H1 (cell line): ENCODE measurements at regions not wholly inside any gene's neighbourhood (a gene's known extent, or its start where the extent isn't known, plus 50 kb on each side); places are given as distances from the start of the nearest gene placed in this dataset.

ENCODE experiments used
- CTCF ChIA-PET: fragments of 300-600 bp; sonication (Branson Sonifier 250); formaldehyde crosslinking; loops from one replicate; lab custom pipeline; 2021; ENCODE audit not compliant: partially characterized antibody; lab: Charles Lee
- POLR2A ChIA-PET: fragments of 300-600 bp; sonication (Branson Sonifier 250); formaldehyde crosslinking; loops from one replicate; lab custom pipeline; 2021; ENCODE audit warnings: inconsistent platforms; ENCODE audit not compliant: partially characterized antibody; lab: Charles Lee
- DNase-seq, 2 experiments: peaks; one replicate each; pipeline versions ENCODE4 v3.0.0 to v3.0.0-alpha.2; 2010 to 2022; ENCODE audit warnings: low spot score in 2 of 2, low read depth in 1 of 2, mixed read lengths in 1 of 2
- FAIRE-seq: peaks from 2 replicates; lab custom pipeline; 2011; peaks lifted over from hg19 to GRCh38; lab: Jason Lieb, UNC
- H2AFZ ChIP-seq: 2 replicates; pipeline ENCODE4 v1.8.1; 2012; ENCODE audit warnings: low read length, inconsistent platforms
- H2AK5ac ChIP-seq: 2 replicates; pipeline ENCODE4 v1.6.1; 2013; ENCODE audit warnings: low read depth, low read length
- H2BK120ac ChIP-seq: replicated peaks from 2 replicates; pipeline ENCODE3; 2013; ENCODE audit warnings: low read depth, low read length, inconsistent platforms
- H2BK12ac ChIP-seq: 2 replicates; pipeline ENCODE4 v1.6.1; 2013; ENCODE audit warnings: low read depth, low read length
- H2BK15ac ChIP-seq: 2 replicates; pipeline ENCODE4 v1.6.1; 2013; ENCODE audit warnings: low read length
- H2BK20ac ChIP-seq: 2 replicates; pipeline ENCODE4 v1.6.1; 2013; ENCODE audit warnings: low read length
- H2BK5ac ChIP-seq: 2 replicates; pipeline ENCODE4 v1.6.1; 2013; ENCODE audit warnings: low read depth, low read length
- H3K14ac ChIP-seq: 2 replicates; pipeline ENCODE4 v1.6.1; 2013; ENCODE audit warnings: inconsistent platforms; ENCODE audit not compliant: insufficient read length
- H3K18ac ChIP-seq: 2 replicates; pipeline ENCODE4 v1.6.1; 2013; ENCODE audit warnings: low read length; ENCODE audit errors: extremely low read depth
- H3K23ac ChIP-seq: 2 replicates; pipeline ENCODE4 v1.6.1; 2013; ENCODE audit warnings: inconsistent platforms; ENCODE audit not compliant: insufficient read length
- H3K23me2 ChIP-seq: 2 replicates; pipeline ENCODE4 v1.6.1; 2013; ENCODE audit warnings: low read depth, low read length
- H3K27ac ChIP-seq: 2 replicates; pipeline ENCODE4 v1.6.1; 2011; ENCODE audit warnings: low read depth, low read length, inconsistent platforms
- H3K27me3 ChIP-seq, 4 experiments: replicated peaks in 1 of 4; 1 replicate in 1 of 4; 2 replicates in 3 of 4; pipeline versions ENCODE4 v1.6.1 to v1.8.1; 2011 to 2013; ENCODE audit warnings: low read length in 3 of 4, mild to moderate bottlenecking in 3 of 4, inconsistent platforms in 2 of 4, mixed read lengths in 2 of 4, moderate library complexity in 1 of 4; ENCODE audit not compliant: control insufficient read depth in 3 of 4, insufficient read depth in 3 of 4; ENCODE audit errors: extremely low read depth in 1 of 4
- H3K36me3 ChIP-seq, 4 experiments: 2 replicates each; pipeline versions ENCODE4 v1.6.1 to v1.8.1; 2011 to 2013; ENCODE audit warnings: mild to moderate bottlenecking in 4 of 4, low read length in 3 of 4, moderate library complexity in 2 of 4, control low read depth in 1 of 4, inconsistent platforms in 1 of 4; ENCODE audit not compliant: insufficient read depth in 4 of 4, control insufficient read depth in 2 of 4
- H3K4ac ChIP-seq: replicated peaks from 2 replicates; pipeline ENCODE3; 2013; ENCODE audit warnings: low read length, low read depth, mixed read lengths, inconsistent platforms; ENCODE audit not compliant: insufficient read length
- H3K4me1 ChIP-seq, 4 experiments: replicated peaks in 1 of 4; 1 replicate in 1 of 4; 2 replicates in 3 of 4; pipeline versions ENCODE4 v1.6.1 to v1.8.1; 2011 to 2013; ENCODE audit warnings: low read length in 3 of 4, inconsistent platforms in 2 of 4, mixed read lengths in 1 of 4; ENCODE audit not compliant: insufficient read depth in 4 of 4, control insufficient read depth in 3 of 4
- H3K4me2 ChIP-seq, 2 experiments: 2 replicates each; pipeline versions ENCODE4 v1.6.1 to v1.8.1; 2011 to 2013; ENCODE audit warnings: low read depth in 2 of 2, low read length in 2 of 2, control low read depth in 1 of 2, inconsistent platforms in 1 of 2, mild to moderate bottlenecking in 1 of 2; ENCODE audit not compliant: insufficient read depth in 1 of 2
- H3K4me3 ChIP-seq, 4 experiments: fragments of 200-600, 300-600 bp in 1 of 4; sonication (generic), shearing (Covaris generic), sonication (Bioruptor Twin) in 1 of 4; 2 replicates each; pipeline versions ENCODE4 v1.5.1 to v1.8.1; 2011 to 2016; ENCODE audit warnings: low read length in 4 of 4, low read depth in 3 of 4, control low read depth in 2 of 4, inconsistent platforms in 2 of 4, mild to moderate bottlenecking in 2 of 4, mixed read lengths in 1 of 4, moderate library complexity in 1 of 4; ENCODE audit not compliant: insufficient read depth in 2 of 4; ENCODE audit errors: extremely low read depth in 1 of 4
- H3K56ac ChIP-seq: replicated peaks from 2 replicates; pipeline ENCODE3; 2013; ENCODE audit warnings: low read depth, mild to moderate bottlenecking, mixed read lengths, low read length, inconsistent platforms; ENCODE audit not compliant: insufficient read length
- H3K79me1 ChIP-seq: 2 replicates; pipeline ENCODE4 v1.6.1; 2013; ENCODE audit warnings: low read depth, low read length, control low read depth
- H3K79me2 ChIP-seq, 2 experiments: 2 replicates each; pipeline versions ENCODE4 v1.6.1 to v1.8.1; 2012 to 2013; ENCODE audit warnings: low read length in 2 of 2, mild to moderate bottlenecking in 2 of 2, inconsistent platforms in 1 of 2; ENCODE audit not compliant: insufficient read depth in 2 of 2, control insufficient read depth in 1 of 2
- H3K9ac ChIP-seq, 4 experiments: replicated peaks in 1 of 4; 1 replicate in 1 of 4; 2 replicates in 3 of 4; pipeline versions ENCODE4 v1.6.1 to v1.8.1; 2011 to 2013; ENCODE audit warnings: low read depth in 3 of 4, low read length in 3 of 4, control low read depth in 2 of 4, mild to moderate bottlenecking in 2 of 4, moderate library complexity in 2 of 4, inconsistent platforms in 1 of 4; ENCODE audit errors: extremely low read depth in 1 of 4
- H3K9me3 ChIP-seq, 2 experiments: 2 replicates each; pipeline versions ENCODE4 v1.6.1 to v1.8.1; 2012 to 2013; ENCODE audit warnings: mild to moderate bottlenecking in 2 of 2, moderate library complexity in 2 of 2, control low read depth in 1 of 2, inconsistent platforms in 1 of 2, low read depth in 1 of 2, low read length in 1 of 2, mixed read lengths in 1 of 2; ENCODE audit not compliant: insufficient read depth in 2 of 2
- H4K20me1 ChIP-seq, 2 experiments: replicated peaks in 1 of 2; 2 replicates each; pipeline versions ENCODE3 to v1.8.1; 2011 to 2013; ENCODE audit warnings: inconsistent platforms in 2 of 2, low read length in 2 of 2, mild to moderate bottlenecking in 1 of 2; ENCODE audit not compliant: insufficient read depth in 2 of 2, control insufficient read depth in 1 of 2
- H4K5ac ChIP-seq: 2 replicates; pipeline ENCODE4 v1.6.1; 2013; ENCODE audit warnings: low read length, low read depth, mixed read lengths, inconsistent platforms; ENCODE audit not compliant: insufficient read length
- H4K8ac ChIP-seq: 2 replicates; pipeline ENCODE4 v1.8.0; 2013; ENCODE audit warnings: mild to moderate bottlenecking, moderate library complexity, low read length, inconsistent platforms; ENCODE audit not compliant: insufficient read depth; ENCODE audit errors: extremely low read depth
- H4K91ac ChIP-seq: replicated peaks from 2 replicates; pipeline ENCODE3; 2013; ENCODE audit warnings: low read length, mixed read lengths, inconsistent platforms; ENCODE audit not compliant: insufficient read length
- ASH2L ChIP-seq: fragments of 200-600, 300-600 bp; sonication (generic); IDR thresholded peaks from one replicate; pipeline ENCODE4 v1.7.1; 2017; ENCODE audit warnings: low read length
- ATF3 ChIP-seq: IDR thresholded peaks from 2 replicates; pipeline ENCODE4 v1.6.1; 2011; ENCODE audit warnings: low read depth, mild to moderate bottlenecking, low read length; ENCODE audit not compliant: insufficient read depth
- EGR1 ChIP-seq: IDR thresholded peaks from 2 replicates; pipeline ENCODE4 v1.6.1; 2011; ENCODE audit warnings: low read depth, low read length, borderline replicate concordance
- GTF2F1 ChIP-seq: IDR thresholded peaks from 2 replicates; pipeline ENCODE4 v1.6.1; 2012; ENCODE audit warnings: low read depth, low read length, improper control_type of control experiment, borderline replicate concordance
- HDAC6 ChIP-seq: IDR thresholded peaks from one replicate; pipeline ENCODE4 v1.7.1; 2012; ENCODE audit warnings: low read depth, mild to moderate bottlenecking, inconsistent platforms, low read length, moderate library complexity
- JUND ChIP-seq: IDR thresholded peaks from 2 replicates; pipeline ENCODE4 v1.6.1; 2011; ENCODE audit warnings: mild to moderate bottlenecking, improper control_type of control experiment, low read length
- KDM4A ChIP-seq: IDR thresholded peaks from one replicate; pipeline ENCODE4 v1.7.1; 2012; ENCODE audit warnings: low read depth, mild to moderate bottlenecking, moderate library complexity, low read length, inconsistent platforms; ENCODE audit not compliant: severe bottlenecking
- KDM5A ChIP-seq: fragments of 200-600 bp; IDR thresholded peaks from 2 replicates; pipeline ENCODE4 v1.7.1; 2012; ENCODE audit warnings: mild to moderate bottlenecking, low read length, inconsistent platforms, mixed read lengths
- NANOG ChIP-seq: IDR thresholded peaks from 2 replicates; pipeline ENCODE4 v1.6.1; 2011; ENCODE audit warnings: low read length, low read depth, mild to moderate bottlenecking, inconsistent platforms; ENCODE audit not compliant: insufficient read depth, poor library complexity, severe bottlenecking
- NRF1 ChIP-seq: IDR thresholded peaks from 2 replicates; pipeline ENCODE4 v1.6.1; 2011; ENCODE audit warnings: mild to moderate bottlenecking, low read depth, low read length, improper control_type of control experiment
- SIN3A ChIP-seq, 2 experiments: IDR thresholded peaks in 1 of 2; conservative IDR thresholded peaks in 1 of 2; 2 replicates each; pipeline ENCODE4 v1.6.1; 2011 to 2012; ENCODE audit warnings: low read length in 2 of 2, improper control_type of control experiment in 1 of 2, low read depth in 1 of 2, mild to moderate bottlenecking in 1 of 2
- SIX5 ChIP-seq: IDR thresholded peaks from 2 replicates; pipeline ENCODE4 v1.6.1; 2011; ENCODE audit warnings: mild to moderate bottlenecking, low read depth, low read length
- SUZ12 ChIP-seq: fragments of 200-600 bp; sonication (generic); IDR thresholded peaks from 2 replicates; pipeline ENCODE4 v1.6.1; 2012; ENCODE audit warnings: mild to moderate bottlenecking, inconsistent platforms, low read length, moderate library complexity, mixed read lengths
- TAF1 ChIP-seq: IDR thresholded peaks from 2 replicates; pipeline ENCODE4 v1.6.1; 2011; ENCODE audit warnings: mild to moderate bottlenecking, low read depth, low read length
- TCF12 ChIP-seq: IDR thresholded peaks from 2 replicates; pipeline ENCODE4 v1.6.1; 2011; ENCODE audit warnings: low read depth, mild to moderate bottlenecking, low read length
- WGBS, 2 experiments: shearing (Covaris generic) in 1 of 2; methylation state at CpG; one replicate each; pipeline versions ENCODE4 v1.1.6 to v1.1.7; 2013 to 2015; ENCODE audit warnings: low lambda C conversion rate in 2 of 2, mixed read lengths in 2 of 2, inconsistent platforms in 1 of 2, low coverage in 1 of 2, missing lambda C conversion rate in 1 of 2; ENCODE audit not compliant: insufficient replicate concordance in 2 of 2, insufficient coverage in 1 of 2, insufficient read length in 1 of 2; ENCODE audit errors: extremely low coverage in 1 of 2, missing lambda C conversion rate in 1 of 2; 5-methylcytosine and 5-hydroxymethylcytosine counted together

GRCh38 chr3:159030138-159030670, 228.3 kb downstream of the MFSD1 start:
- FAIRE-seq (no peak), DNase-seq (no peak)
- Histone ChIP-seq H4K5ac (no peak overlapping the region), H3K27me3 (no peaks in the 10 kb centered on the region), H2BK20ac (no peak overlapping the region), H3K4me1 (no peaks in the 10 kb centered on the region), H2BK120ac (no peak overlapping the region), H3K14ac (no peak overlapping the region), H2BK5ac (no peak overlapping the region), H3K4me3 (no peak overlapping the region), H3K36me3 (no peaks in the 10 kb centered on the region), H4K20me1 (no peaks in the 10 kb centered on the region), H2AK5ac (no peak overlapping the region), H3K79me2 (no peaks in the 10 kb centered on the region), H2AFZ (no peak overlapping the region), H3K9ac (no peak overlapping the region), H2BK12ac (no peak overlapping the region), H2BK15ac (no peak overlapping the region), H3K23me2 (no peaks in the 10 kb centered on the region), H3K23ac (no peak overlapping the region), H3K79me1 (no peaks in the 10 kb centered on the region), H3K9me3 (no peaks in the 10 kb centered on the region), H3K56ac (no peak overlapping the region), H4K8ac (no peak overlapping the region), H3K18ac (no peak overlapping the region), H4K91ac (no peak overlapping the region), H3K27ac (no peak overlapping the region), H3K4me2 (no peak overlapping the region), H3K4ac (no peak overlapping the region)
- POLR2A ChIA-PET, result no interaction called here
- 88% methylated on average over 1 of the region's 1 CpG; no CpG with 5 or more reads in 1 of the 2 experiments for WGBS, 2 experiments
- CTCF ChIA-PET, result no interaction called here
- TF ChIP-seq JUND, result no peak
- no peak for TF ChIP-seq ATF3
- no peak for TF ChIP-seq EGR1
- no peak for TF ChIP-seq SIN3A (conservative IDR thresholded peaks at IDR 0.05 in 1 of 2, IDR thresholded peaks at IDR 0.05 in 1 of 2; ENCODE audit: low read depth in 1 of 2, low read length in 2 of 2)
- no peak for TF ChIP-seq ASH2L
- TF ChIP-seq TCF12, result no peak
- no peak for TF ChIP-seq SIX5
- TF ChIP-seq KDM5A, result no peak
- no peak for TF ChIP-seq TAF1
- no peak for TF ChIP-seq NANOG
- TF ChIP-seq HDAC6, result no peak
- no peak for TF ChIP-seq SUZ12
- TF ChIP-seq NRF1, result no peak
- no peak for TF ChIP-seq KDM4A
- TF ChIP-seq GTF2F1, result no peak
